GM12878 (cell line): ENCODE measurements at regions not wholly inside any gene's neighbourhood (a gene's known extent, or its start where the extent isn't known, plus 50 kb on each side); places are given as distances from the start of the nearest gene placed in this dataset.

Experiments used
- ATAC-seq: fragments of 200-7000 bp; cut with Tn5 transposase; 3 replicates; pipeline ENCODE4 v1.9.1; 2020; ENCODE audit warnings: mild to moderate bottlenecking, moderate library complexity
- BruUV-seq: library from RNA; stranded (reverse); fragments of 400-500 nt; replicated peaks from 2 replicates; lab custom pipeline; 2021; lab: Mats Ljungman, UMichigan
- CTCF ChIA-PET: fragments of 300-600 bp; sonication (Branson Sonifier 250); formaldehyde crosslinking; extraction: SDS; loops from one replicate; lab custom pipeline; 2021; ENCODE audit warnings: inconsistent platforms; lab: Yijun Ruan, JAX
- POLR2A ChIA-PET: fragments of 350-600 bp; formaldehyde crosslinking; extraction: SDS; loops from one replicate; lab custom pipeline; 2021; ENCODE audit warnings: inconsistent platforms; lab: Charles Lee
- RAD21 ChIA-PET: fragments of 300-600 bp; sonication (Branson Sonifier 250); formaldehyde crosslinking; loops from one replicate; lab custom pipeline; 2023; ENCODE audit warnings: antibody characterized with exemption; ENCODE audit not compliant: unreplicated experiment; lab: Charles Lee
- SMC1A ChIA-PET: fragments of 300-600 bp; sonication (Branson Sonifier 250); formaldehyde crosslinking; loops from one replicate; lab custom pipeline; 2023; ENCODE audit not compliant: unreplicated experiment, uncharacterized antibody; lab: Charles Lee
- DNase-seq: peaks from one replicate; pipeline ENCODE4 v3.0.0-alpha.2; 2011; ENCODE audit warnings: low read depth, low spot score
- FAIRE-seq: peaks from 3 replicates; lab custom pipeline; 2011; peaks lifted over from hg19 to GRCh38; lab: Jason Lieb, UNC
- H2AFZ ChIP-seq: 2 replicates; pipeline ENCODE4 v1.6.0; 2011; ENCODE audit warnings: low read depth, low read length, control low read depth; ENCODE audit not compliant: control insufficient read depth
- H3K27ac ChIP-seq: 2 replicates; pipeline ENCODE4 v1.5.1; 2011; ENCODE audit warnings: control low read depth; ENCODE audit not compliant: control insufficient read depth, insufficient read depth
- H3K27me3 ChIP-seq, 2 experiments: replicated peaks in 1 of 2; 2 replicates each; pipeline versions ENCODE4 v1.6.0 to v1.6.1; 2011; ENCODE audit warnings: low read length in 1 of 2; ENCODE audit not compliant: control insufficient read depth in 2 of 2, insufficient read depth in 2 of 2
- H3K36me3 ChIP-seq, 2 experiments: 2 replicates each; pipeline ENCODE4 v1.5.1; 2011; ENCODE audit warnings: low read length in 1 of 2; ENCODE audit not compliant: control insufficient read depth in 2 of 2, insufficient read depth in 2 of 2
- H3K4me1 ChIP-seq: 2 replicates; pipeline ENCODE4 v1.6.1; 2011; ENCODE audit warnings: mild to moderate bottlenecking, low read length, moderate library complexity, mixed read lengths; ENCODE audit not compliant: control insufficient read depth, insufficient read depth
- H3K4me2 ChIP-seq: 2 replicates; pipeline ENCODE4 v1.6.0; 2011; ENCODE audit warnings: control low read depth; ENCODE audit not compliant: control insufficient read depth, insufficient read depth
- H3K4me3 ChIP-seq: fragments of 200-600 bp; sonication (generic); 2 replicates; pipeline ENCODE4 v1.5.1; 2016
- H3K79me2 ChIP-seq: 2 replicates; pipeline ENCODE4 v1.6.0; 2011; ENCODE audit warnings: low read length; ENCODE audit not compliant: control insufficient read depth, insufficient read depth
- H3K9ac ChIP-seq: 2 replicates; pipeline ENCODE4 v1.8.0; 2011; ENCODE audit warnings: low read length, control low read depth, mixed read lengths; ENCODE audit not compliant: control insufficient read depth, insufficient read depth
- H3K9me3 ChIP-seq: replicated peaks from 3 replicates; pipeline ENCODE4 v1.5.1; 2011; ENCODE audit warnings: mild to moderate bottlenecking, low read length; ENCODE audit not compliant: control insufficient read depth, insufficient read depth
- H4K20me1 ChIP-seq: 2 replicates; pipeline ENCODE4 v1.6.0; 2011; ENCODE audit not compliant: control insufficient read depth, insufficient read depth
- MTA2 ChIP-seq: fragments of 450-650 bp; IDR thresholded peaks from 2 replicates; pipeline ENCODE4 v1.6.1; 2016; ENCODE audit warnings: low read depth, mild to moderate bottlenecking, moderate library complexity
- NFIC ChIP-seq: IDR thresholded peaks from 2 replicates; pipeline ENCODE4 v1.6.1; 2012; ENCODE audit warnings: low read depth, mild to moderate bottlenecking, inconsistent platforms, low read length, moderate library complexity
- RAD21 ChIP-seq: IDR thresholded peaks from 2 replicates; pipeline ENCODE4 v1.6.1; 2011; ENCODE audit warnings: mild to moderate bottlenecking, low read depth, low read length, moderate library complexity; ENCODE audit not compliant: insufficient read depth
- WGBS: methylation state at CpG from one replicate; pipeline ENCODE4 v1.1.6; 2016; ENCODE audit warnings: low lambda C conversion rate; ENCODE audit not compliant: insufficient replicate concordance, insufficient coverage; ENCODE audit errors: missing lambda C conversion rate; 5-methylcytosine and 5-hydroxymethylcytosine counted together
- in situ Hi-C: fragments of 300-500 bp; cut with MboI; formaldehyde crosslinking; loops from 9 replicates; pipeline ENCODE4 v1.14.3; 2018; ENCODE audit warnings: mixed read lengths
- intact Hi-C: fragments of 100-400 bp; cut with micrococcal nuclease; formaldehyde crosslinking; loops from one replicate; pipeline ENCODE4 v1.14.2; 2022; ENCODE audit not compliant: unreplicated experiment
- TF ChIP-seq, protein P1 (sequence below): fragments of 450-650 bp; IDR thresholded peaks from 2 replicates; pipeline ENCODE4 v1.6.1; 2016; ENCODE audit warnings: mild to moderate bottlenecking
- TF ChIP-seq, protein P2 (sequence below): IDR thresholded peaks from 2 replicates; pipeline ENCODE4 v1.6.1; 2012; ENCODE audit warnings: low read length, inconsistent platforms

DNA sequence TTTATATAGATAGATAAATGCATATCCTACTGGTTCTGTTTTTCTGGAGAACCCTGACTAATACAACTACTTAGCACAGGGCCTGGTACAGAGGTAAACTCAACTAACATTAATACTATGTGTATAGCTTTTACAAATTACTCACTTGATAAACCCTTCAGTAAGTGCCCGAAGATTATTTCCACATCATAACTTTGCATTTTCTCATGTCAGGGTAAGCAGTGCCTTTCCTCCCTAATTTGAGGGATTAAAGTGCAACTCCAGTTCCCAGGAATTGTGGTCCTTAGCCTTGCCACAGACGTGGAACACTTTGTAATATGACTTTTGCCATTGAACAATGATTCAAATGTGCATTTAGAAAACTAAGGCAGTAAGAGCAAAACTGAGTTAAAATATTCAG, 147.5 kb upstream of the SMLR1 start:
- Histone ChIP-seq H3K9me3 (no peaks in the 10 kb centered on the region), H3K4me1 (no peaks in the 10 kb centered on the region; the same call in 1 of the 2 replicates), H3K36me3 (no peaks in the 10 kb centered on the region), H3K27me3 (no peaks in the 10 kb centered on the region), H2AFZ (no peak overlapping the region), H3K9ac (no peak overlapping the region), H3K4me3 (no peak overlapping the region), H3K4me2 (no peak overlapping the region), H3K27ac (no peak overlapping the region), H3K79me2 (no peaks in the 10 kb centered on the region), H4K20me1 (no peaks in the 10 kb centered on the region)
- ChIA-PET RAD21 (interaction anchor here (0.6 to 2.4 kb wide), 5 partner anchors 18 to 386 kb away, joined by 3 to 12 read pairs (median 3); no protein-coding TSS in a partner anchor), SMC1A (interaction anchor here (1.1 to 2.6 kb wide), 3 partner anchors 12 to 120 kb away, joined by 3 to 12 read pairs (median 3); no protein-coding TSS in a partner anchor), CTCF (interaction anchor here (0.6 to 1.0 kb wide), 4 partner anchors 16 to 315 kb away, joined by 3 read pairs; no protein-coding TSS in a partner anchor), POLR2A (no interaction called here)
- ATAC-seq, result no peak
- no peak for DNase-seq
- BruUV-seq, result no TSS peak
- FAIRE-seq, result no peak
- in situ Hi-C loops, result no loop called here
- WGBS, result 41% methylated on average over 2 of the region's 2 CpGs
- intact Hi-C loops, result no loop called here
- TF ChIP-seq, protein P1, sequence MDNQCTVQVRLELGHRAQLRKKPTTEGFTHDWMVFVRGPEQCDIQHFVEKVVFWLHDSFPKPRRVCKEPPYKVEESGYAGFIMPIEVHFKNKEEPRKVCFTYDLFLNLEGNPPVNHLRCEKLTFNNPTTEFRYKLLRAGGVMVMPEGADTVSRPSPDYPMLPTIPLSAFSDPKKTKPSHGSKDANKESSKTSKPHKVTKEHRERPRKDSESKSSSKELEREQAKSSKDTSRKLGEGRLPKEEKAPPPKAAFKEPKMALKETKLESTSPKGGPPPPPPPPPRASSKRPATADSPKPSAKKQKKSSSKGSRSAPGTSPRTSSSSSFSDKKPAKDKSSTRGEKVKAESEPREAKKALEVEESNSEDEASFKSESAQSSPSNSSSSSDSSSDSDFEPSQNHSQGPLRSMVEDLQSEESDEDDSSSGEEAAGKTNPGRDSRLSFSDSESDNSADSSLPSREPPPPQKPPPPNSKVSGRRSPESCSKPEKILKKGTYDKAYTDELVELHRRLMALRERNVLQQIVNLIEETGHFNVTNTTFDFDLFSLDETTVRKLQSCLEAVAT, result no peak
- TF ChIP-seq NFIC (no peak), RAD21 (no peak), MTA2 (no peak)
- TF ChIP-seq, protein P2, sequence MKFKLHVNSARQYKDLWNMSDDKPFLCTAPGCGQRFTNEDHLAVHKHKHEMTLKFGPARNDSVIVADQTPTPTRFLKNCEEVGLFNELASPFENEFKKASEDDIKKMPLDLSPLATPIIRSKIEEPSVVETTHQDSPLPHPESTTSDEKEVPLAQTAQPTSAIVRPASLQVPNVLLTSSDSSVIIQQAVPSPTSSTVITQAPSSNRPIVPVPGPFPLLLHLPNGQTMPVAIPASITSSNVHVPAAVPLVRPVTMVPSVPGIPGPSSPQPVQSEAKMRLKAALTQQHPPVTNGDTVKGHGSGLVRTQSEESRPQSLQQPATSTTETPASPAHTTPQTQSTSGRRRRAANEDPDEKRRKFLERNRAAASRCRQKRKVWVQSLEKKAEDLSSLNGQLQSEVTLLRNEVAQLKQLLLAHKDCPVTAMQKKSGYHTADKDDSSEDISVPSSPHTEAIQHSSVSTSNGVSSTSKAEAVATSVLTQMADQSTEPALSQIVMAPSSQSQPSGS, result no peak
